ENCODE measurements at regions not wholly inside any gene's neighbourhood (a gene's known extent, or its start where the extent isn't known, plus 50 kb on each side); places are given as distances from the start of the nearest gene placed in this dataset.

GRCh38 chr15:55056500-55056899 lies 140.2 kb downstream of the RSL24D1 start:
- no peak overlapping the region for H3K9ac ChIP-seq (ENCODE audit: low read length)
- H3K79me2 ChIP-seq (ENCODE audit: control insufficient read depth, insufficient read depth, low read length), result no peaks in the 10 kb centered on the region
- no peak overlapping the region for H3K56ac ChIP-seq (ENCODE audit: low read length)
- no peak overlapping the region for H2BK15ac ChIP-seq (replicated peaks; ENCODE audit: low read depth)
- H3K36me3 ChIP-seq (ENCODE audit: control insufficient read depth, insufficient read depth, low read length), result no peaks in the 10 kb centered on the region
- H4K5ac ChIP-seq (ENCODE audit: low read length), result no peak overlapping the region
- no peak overlapping the region for H2BK5ac ChIP-seq (ENCODE audit: low read length)
- H3K18ac ChIP-seq (ENCODE audit: low read length), result no peak overlapping the region
- H3K4me2 ChIP-seq (ENCODE audit: low read length), result no peak overlapping the region
- no peak overlapping the region for H3K4ac ChIP-seq (ENCODE audit: low read depth, low read length)
- no peak overlapping the region for H3K27ac ChIP-seq (ENCODE audit: low read depth, low read length)
- no peak overlapping the region for H3K4me3 ChIP-seq (ENCODE audit: low read length)
- no peak overlapping the region for H3K23ac ChIP-seq (ENCODE audit: low read length)
- H2BK120ac ChIP-seq (ENCODE audit: low read depth, low read length), result no peak overlapping the region
- H3K27me3 ChIP-seq (ENCODE audit: insufficient read depth, low read length, poor library complexity), result no peaks in the 10 kb centered on the region
- H3K4me1 ChIP-seq (ENCODE audit: control insufficient read depth, low read depth, low read length), result no peaks in the 10 kb centered on the region
- H4K8ac ChIP-seq (ENCODE audit: low read depth, low read length), result no peak overlapping the region
- H2AK5ac ChIP-seq (ENCODE audit: low read length), result no peak overlapping the region
- no peaks in the 10 kb centered on the region for H3K79me1 ChIP-seq (ENCODE audit: low read length)
- DNase-seq, result no peak
- no CpG with 5 or more reads among the region's 3 CpGs for whole genome bisulfite sequencing (ENCODE audit: extremely low coverage, insufficient coverage, low lambda C conversion rate)

GRCh38 chr15:55044162-55044561 lies 152.6 kb downstream of the RSL24D1 start:
- WGBS (ENCODE audit: extremely low coverage, insufficient coverage, low lambda C conversion rate), result no CpG with 5 or more reads among the region's 2 CpGs
- H2BK120ac ChIP-seq (ENCODE audit: low read depth, low read length), result no peak overlapping the region

GRCh38 chr15:55037071-55037470 lies 159.7 kb downstream of the RSL24D1 start:
- WGBS (ENCODE audit: extremely low coverage, insufficient coverage, low lambda C conversion rate), result no CpG with 5 or more reads among the region's 1 CpG
- Histone ChIP-seq H3K56ac (ENCODE audit: low read length) (no peak overlapping the region), H3K36me3 (ENCODE audit: control insufficient read depth, insufficient read depth, low read length) (no peaks in the 10 kb centered on the region)

More at GRCh38 chr15:55044162-55044561, 152.6 kb downstream of the RSL24D1 start:
- no peak overlapping the region for H4K5ac ChIP-seq (ENCODE audit: low read length)
- no peak overlapping the region for H3K4me3 ChIP-seq (ENCODE audit: low read length)
- no peak overlapping the region for H2BK15ac ChIP-seq (replicated peaks; ENCODE audit: low read depth)
- H3K4me2 ChIP-seq (ENCODE audit: low read length), result no peak overlapping the region
- H3K4me1 ChIP-seq (ENCODE audit: control insufficient read depth, low read depth, low read length), result no peaks in the 10 kb centered on the region
- no peaks in the 10 kb centered on the region for H3K36me3 ChIP-seq (ENCODE audit: control insufficient read depth, insufficient read depth, low read length)
- no peak for DNase-seq
- no peak overlapping the region for H3K9ac ChIP-seq (ENCODE audit: low read length)
- H2BK5ac ChIP-seq (ENCODE audit: low read length), result no peak overlapping the region
- H3K23ac ChIP-seq (ENCODE audit: low read length), result no peak overlapping the region
- H3K79me1 ChIP-seq (ENCODE audit: low read length), result no peaks in the 10 kb centered on the region
- no peak overlapping the region for H3K27ac ChIP-seq (ENCODE audit: low read depth, low read length)
- no peaks in the 10 kb centered on the region for H3K27me3 ChIP-seq (ENCODE audit: insufficient read depth, low read length, poor library complexity)
- no peak overlapping the region for H3K56ac ChIP-seq (ENCODE audit: low read length)
- H2AK5ac ChIP-seq (ENCODE audit: low read length), result no peak overlapping the region
- H3K4ac ChIP-seq (ENCODE audit: low read depth, low read length), result no peak overlapping the region
- H3K79me2 ChIP-seq (ENCODE audit: control insufficient read depth, insufficient read depth, low read length), result no peaks in the 10 kb centered on the region
- H3K18ac ChIP-seq (ENCODE audit: low read length), result no peak overlapping the region
- H4K8ac ChIP-seq (ENCODE audit: low read depth, low read length), result no peak overlapping the region

DNA sequence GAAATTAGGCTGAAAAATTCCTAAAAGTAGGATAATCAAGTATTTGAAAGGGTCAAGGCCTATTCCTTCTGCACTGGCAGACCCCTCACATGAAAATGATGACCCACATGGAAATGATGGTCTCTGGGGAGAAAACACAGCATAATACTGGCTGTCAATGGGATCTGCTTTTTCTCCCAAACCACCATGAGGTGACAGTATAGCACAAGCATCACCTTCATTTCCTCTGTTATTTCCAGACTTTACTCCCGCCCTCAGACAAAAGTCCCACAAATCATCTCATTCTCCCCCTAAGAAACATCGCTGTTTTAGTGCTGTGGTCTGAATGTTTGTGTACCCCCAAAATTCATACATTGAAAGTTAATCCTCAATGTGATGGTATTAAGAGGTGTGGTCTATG lies 161.0 kb downstream of the RSL24D1 start:
- no peaks in the 10 kb centered on the region for H3K27me3 ChIP-seq (ENCODE audit: insufficient read depth, low read length, poor library complexity)
- H3K27ac ChIP-seq (ENCODE audit: low read depth, low read length), result no peak overlapping the region
- H2AK5ac ChIP-seq (ENCODE audit: low read length), result no peak overlapping the region
- no peak overlapping the region for H2BK15ac ChIP-seq (replicated peaks; ENCODE audit: low read depth)
- no peak overlapping the region for H3K9ac ChIP-seq (ENCODE audit: low read length)
- no peak overlapping the region for H4K8ac ChIP-seq (ENCODE audit: low read depth, low read length)
- WGBS (ENCODE audit: extremely low coverage, insufficient coverage, low lambda C conversion rate), result no CpG with 5 or more reads among the region's 2 CpGs
- no peak overlapping the region for H2BK120ac ChIP-seq (ENCODE audit: low read depth, low read length)
- H3K79me2 ChIP-seq (ENCODE audit: control insufficient read depth, insufficient read depth, low read length), result no peaks in the 10 kb centered on the region
- no peaks in the 10 kb centered on the region for H3K36me3 ChIP-seq (ENCODE audit: control insufficient read depth, insufficient read depth, low read length)
- no peak overlapping the region for H3K4ac ChIP-seq (ENCODE audit: low read depth, low read length)
- no peak overlapping the region for H4K5ac ChIP-seq (ENCODE audit: low read length)
- H3K23ac ChIP-seq (ENCODE audit: low read length), result no peak overlapping the region
- no peak overlapping the region for H3K56ac ChIP-seq (ENCODE audit: low read length)
- no peaks in the 10 kb centered on the region for H3K79me1 ChIP-seq (ENCODE audit: low read length)
- H3K4me2 ChIP-seq (ENCODE audit: low read length), result no peak overlapping the region
- no peaks in the 10 kb centered on the region for H3K4me1 ChIP-seq (ENCODE audit: control insufficient read depth, low read depth, low read length)
- no peak overlapping the region for H3K4me3 ChIP-seq (ENCODE audit: low read length)
- H2BK5ac ChIP-seq (ENCODE audit: low read length), result no peak overlapping the region
- no peak for DNase-seq
- no peak overlapping the region for H3K18ac ChIP-seq (ENCODE audit: low read length)

More at GRCh38 chr15:55037071-55037470, 159.7 kb downstream of the RSL24D1 start:
- Histone ChIP-seq H3K4ac (ENCODE audit: low read depth, low read length) (no peak overlapping the region), H4K5ac (ENCODE audit: low read length) (no peak overlapping the region), H3K23ac (ENCODE audit: low read length) (no peak overlapping the region), H3K9ac (ENCODE audit: low read length) (no peak overlapping the region), H3K18ac (ENCODE audit: low read length) (no peak overlapping the region), H2BK120ac (ENCODE audit: low read depth, low read length) (no peak overlapping the region), H4K8ac (ENCODE audit: low read depth, low read length) (no peak overlapping the region), H2BK15ac (replicated peaks; ENCODE audit: low read depth) (no peak overlapping the region), H2AK5ac (ENCODE audit: low read length) (no peak overlapping the region), H3K27me3 (ENCODE audit: insufficient read depth, low read length, poor library complexity) (no peaks in the 10 kb centered on the region), H3K27ac (ENCODE audit: low read depth, low read length) (no peak overlapping the region), H3K4me2 (ENCODE audit: low read length) (no peak overlapping the region), H3K4me1 (ENCODE audit: control insufficient read depth, low read depth, low read length) (no peaks in the 10 kb centered on the region), H3K79me1 (ENCODE audit: low read length) (no peaks in the 10 kb centered on the region), H3K4me3 (ENCODE audit: low read length) (no peak overlapping the region), H3K79me2 (ENCODE audit: control insufficient read depth, insufficient read depth, low read length) (no peaks in the 10 kb centered on the region), H2BK5ac (ENCODE audit: low read length) (no peak overlapping the region)
- no peak for DNase-seq

DNA sequence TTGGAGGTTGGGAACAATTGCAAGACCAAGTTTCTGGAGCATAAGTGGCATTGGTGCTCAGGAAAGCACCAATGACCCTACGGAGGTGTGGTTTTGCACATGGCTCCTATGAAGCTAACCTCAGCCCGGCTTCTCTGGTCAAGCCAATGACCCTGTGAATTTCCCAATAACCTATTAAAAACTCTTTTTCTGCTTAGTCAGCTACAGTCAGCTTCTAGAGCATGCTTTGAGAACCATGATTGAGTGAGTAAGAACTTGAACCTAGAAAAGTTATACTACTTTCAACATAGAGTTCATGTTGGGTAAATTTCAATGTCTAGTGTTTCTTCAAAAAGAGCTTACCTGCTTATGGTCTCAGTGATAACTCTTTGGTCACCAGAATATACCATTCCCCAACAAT lies 163.2 kb downstream of the RSL24D1 start:
- Histone ChIP-seq H3K4ac (ENCODE audit: low read depth, low read length) (no peak overlapping the region), H3K36me3 (ENCODE audit: control insufficient read depth, insufficient read depth, low read length) (no peaks in the 10 kb centered on the region), H4K5ac (ENCODE audit: low read length) (no peak overlapping the region), H2BK120ac (ENCODE audit: low read depth, low read length) (no peak overlapping the region), H3K27ac (ENCODE audit: low read depth, low read length) (no peak overlapping the region), H2BK15ac (replicated peaks; ENCODE audit: low read depth) (no peak overlapping the region), H3K9ac (ENCODE audit: low read length) (no peak overlapping the region), H2BK5ac (ENCODE audit: low read length) (no peak overlapping the region), H3K4me1 (ENCODE audit: control insufficient read depth, low read depth, low read length) (no peaks in the 10 kb centered on the region), H3K18ac (ENCODE audit: low read length) (no peak overlapping the region), H4K8ac (ENCODE audit: low read depth, low read length) (no peak overlapping the region), H3K56ac (ENCODE audit: low read length) (no peak overlapping the region), H2AK5ac (ENCODE audit: low read length) (no peak overlapping the region), H3K79me2 (ENCODE audit: control insufficient read depth, insufficient read depth, low read length) (no peaks in the 10 kb centered on the region), H3K27me3 (ENCODE audit: insufficient read depth, low read length, poor library complexity) (no peaks in the 10 kb centered on the region), H3K79me1 (ENCODE audit: low read length) (no peaks in the 10 kb centered on the region), H3K23ac (ENCODE audit: low read length) (no peak overlapping the region), H3K4me2 (ENCODE audit: low read length) (no peak overlapping the region), H3K4me3 (ENCODE audit: low read length) (no peak overlapping the region)
- no CpG with 5 or more reads among the region's 2 CpGs for WGBS (ENCODE audit: extremely low coverage, insufficient coverage, low lambda C conversion rate)
- DNase-seq, result no peak

DNA sequence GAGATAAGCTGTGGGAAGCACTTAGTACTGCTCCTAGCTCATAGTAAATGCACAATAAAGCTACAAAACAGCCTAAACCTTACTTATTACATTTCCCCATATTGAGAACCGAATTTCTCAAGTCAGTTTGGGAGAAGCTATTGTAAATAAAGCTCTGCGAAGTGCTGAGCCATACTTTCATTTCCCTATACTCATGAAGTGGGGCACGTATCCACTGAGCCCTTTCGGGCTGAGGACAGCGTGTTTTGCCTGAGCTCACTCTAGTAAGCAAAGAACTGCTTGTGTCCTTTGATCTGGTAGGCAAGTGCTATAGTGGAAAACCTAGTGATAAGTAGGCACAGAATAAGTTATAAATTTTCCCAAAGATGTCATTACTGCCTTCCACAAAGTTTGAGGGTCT lies 165.0 kb downstream of the RSL24D1 start:
- H4K8ac ChIP-seq (ENCODE audit: low read depth, low read length), result no peak overlapping the region
- H3K23ac ChIP-seq (ENCODE audit: low read length), result no peak overlapping the region
- H3K36me3 ChIP-seq (ENCODE audit: control insufficient read depth, insufficient read depth, low read length), result no peaks in the 10 kb centered on the region
- no peak overlapping the region for H3K9ac ChIP-seq (ENCODE audit: low read length)
- no peaks in the 10 kb centered on the region for H3K79me2 ChIP-seq (ENCODE audit: control insufficient read depth, insufficient read depth, low read length)
- no peak overlapping the region for H3K27ac ChIP-seq (ENCODE audit: low read depth, low read length)
- no peaks in the 10 kb centered on the region for H3K79me1 ChIP-seq (ENCODE audit: low read length)
- H2BK5ac ChIP-seq (ENCODE audit: low read length), result no peak overlapping the region
- H3K4me1 ChIP-seq (ENCODE audit: control insufficient read depth, low read depth, low read length), result no peaks in the 10 kb centered on the region
- H2AK5ac ChIP-seq (ENCODE audit: low read length), result no peak overlapping the region
- no peak overlapping the region for H4K5ac ChIP-seq (ENCODE audit: low read length)
- WGBS (ENCODE audit: extremely low coverage, insufficient coverage, low lambda C conversion rate), result no CpG with 5 or more reads among the region's 5 CpGs
- H3K4me3 ChIP-seq (ENCODE audit: low read length), result no peak overlapping the region
- H3K4me2 ChIP-seq (ENCODE audit: low read length), result no peak overlapping the region
- no peak for DNase-seq
- no peak overlapping the region for H3K4ac ChIP-seq (ENCODE audit: low read depth, low read length)
- no peak overlapping the region for H3K56ac ChIP-seq (ENCODE audit: low read length)
- H2BK15ac ChIP-seq (replicated peaks; ENCODE audit: low read depth), result no peak overlapping the region
- no peak overlapping the region for H2BK120ac ChIP-seq (ENCODE audit: low read depth, low read length)
- no peaks in the 10 kb centered on the region for H3K27me3 ChIP-seq (ENCODE audit: insufficient read depth, low read length, poor library complexity)
- H3K18ac ChIP-seq (ENCODE audit: low read length), result no peak overlapping the region

Measured in mesendoderm (in vitro differentiated cells).